WTC11 (cell line): ENCODE measurements at regions not wholly inside any gene's neighbourhood (a gene's known extent, or its start where the extent isn't known, plus 50 kb on each side); places are given as distances from the start of the nearest gene placed in this dataset.

ENCODE experiments used
- ATAC-seq: fragments of 200-7000 bp; cut with Tn5 transposase; 2 replicates; pipeline ENCODE4 v1.10.0; 2021; ENCODE audit warnings: mild to moderate bottlenecking, moderate library complexity
- CTCF ChIA-PET: fragments of 300-600 bp; sonication (Branson Sonifier 250); formaldehyde crosslinking; loops from one replicate; lab custom pipeline; 2021; ENCODE audit warnings: antibody characterized with exemption; lab: Charles Lee
- POLR2A ChIA-PET: fragments of 350-600 bp; sonication (Branson Sonifier 250); formaldehyde crosslinking; loops from one replicate; lab custom pipeline; 2021; ENCODE audit warnings: antibody characterized with exemption; lab: Charles Lee
- DNase-seq: peaks from one replicate; pipeline ENCODE4 v3.0.0; 2021; ENCODE audit warnings: low spot score
- H3K27ac Mint-ChIP-seq: 2 replicates; pipeline ENCODE4 v1.8.0; 2021; ENCODE audit warnings: mixed read lengths
- H3K27me3 Mint-ChIP-seq: 2 replicates; pipeline ENCODE4 v1.8.0; 2021; ENCODE audit warnings: low read depth, mild to moderate bottlenecking, moderate library complexity, mixed read lengths
- H3K36me3 Mint-ChIP-seq: 2 replicates; pipeline ENCODE4 v1.8.0; 2021; ENCODE audit warnings: mixed read lengths
- H3K4me1 Mint-ChIP-seq: 2 replicates; pipeline ENCODE4 v1.8.0; 2022; ENCODE audit warnings: mixed read lengths
- H3K4me3 Mint-ChIP-seq: 2 replicates; pipeline ENCODE4 v1.8.0; 2021; ENCODE audit warnings: mild to moderate bottlenecking, moderate library complexity, mixed read lengths
- H3K9me3 Mint-ChIP-seq: 2 replicates; pipeline ENCODE4 v1.8.0; 2021; ENCODE audit warnings: mixed read lengths
- CBFB ChIP-seq: sonication (generic); formaldehyde crosslinking; IDR thresholded peaks from 2 replicates; pipeline ENCODE4 v1.8.1; 2022; ENCODE audit warnings: mild to moderate bottlenecking, low read depth, missing genetic modification reagents
- CREB1 ChIP-seq: sonication (generic); formaldehyde crosslinking; IDR thresholded peaks from 2 replicates; pipeline ENCODE4 v1.8.0; 2023; ENCODE audit warnings: mild to moderate bottlenecking, missing genetic modification reagents
- ERG ChIP-seq: fragments of 250-450 bp; sonication (Bioruptor Pico); IDR thresholded peaks from 2 replicates; pipeline ENCODE4 v1.8.0; 2021; ENCODE audit warnings: mild to moderate bottlenecking
- IRF2 ChIP-seq: sonication (generic); formaldehyde crosslinking; IDR thresholded peaks from 2 replicates; pipeline ENCODE4 v1.8.0; 2022; ENCODE audit warnings: low read depth, missing genetic modification reagents, borderline replicate concordance
- JUN ChIP-seq: sonication (generic); formaldehyde crosslinking; IDR thresholded peaks from 2 replicates; pipeline ENCODE4 v1.8.0; 2023; ENCODE audit warnings: mild to moderate bottlenecking, missing genetic modification reagents
- KAT7 ChIP-seq: sonication (generic); formaldehyde crosslinking; IDR thresholded peaks from 2 replicates; pipeline ENCODE4 v1.8.1; 2023; ENCODE audit warnings: missing genetic modification reagents, mild to moderate bottlenecking, borderline replicate concordance
- MLX ChIP-seq: sonication (generic); formaldehyde crosslinking; IDR thresholded peaks from 2 replicates; pipeline ENCODE4 v1.8.1; 2023; ENCODE audit warnings: mild to moderate bottlenecking, missing genetic modification reagents, moderate library complexity
- NFE2L1 ChIP-seq: sonication (generic); formaldehyde crosslinking; IDR thresholded peaks from 2 replicates; pipeline ENCODE4 v1.8.1; 2023; ENCODE audit warnings: missing genetic modification reagents
- SP1 ChIP-seq: sonication (generic); formaldehyde crosslinking; conservative IDR thresholded peaks from 2 replicates; pipeline ENCODE4 v1.8.1; 2022; ENCODE audit warnings: missing genetic modification reagents
- USF1 ChIP-seq: sonication (generic); formaldehyde crosslinking; IDR thresholded peaks from 2 replicates; pipeline ENCODE4 v1.8.0; 2022; ENCODE audit warnings: mild to moderate bottlenecking, missing genetic modification reagents
- ZBTB43 ChIP-seq: sonication (generic); formaldehyde crosslinking; IDR thresholded peaks from 2 replicates; pipeline ENCODE4 v1.8.1; 2023; ENCODE audit warnings: mild to moderate bottlenecking, missing genetic modification reagents
- ZMAT4 ChIP-seq: fragments of 250-450 bp; sonication (Bioruptor Pico); IDR thresholded peaks from 2 replicates; pipeline ENCODE4 v1.9.0; 2021; ENCODE audit warnings: mild to moderate bottlenecking
- ZNF138 ChIP-seq: sonication (generic); formaldehyde crosslinking; conservative IDR thresholded peaks from 2 replicates; pipeline ENCODE4 v1.8.1; 2022; ENCODE audit warnings: mild to moderate bottlenecking, moderate library complexity, missing genetic modification reagents
- ZNF263 ChIP-seq: sonication (generic); formaldehyde crosslinking; IDR thresholded peaks from 2 replicates; pipeline ENCODE4 v1.8.1; 2022; ENCODE audit warnings: low read depth, mild to moderate bottlenecking, moderate library complexity, missing genetic modification reagents
- TF ChIP-seq, protein P1 (sequence below): sonication (generic); formaldehyde crosslinking; IDR thresholded peaks from 2 replicates; pipeline ENCODE4 v1.8.1; 2023; ENCODE audit warnings: mild to moderate bottlenecking, missing genetic modification reagents, borderline replicate concordance
- TF ChIP-seq, protein P2 (sequence below): fragments of 250-450 bp; sonication (Bioruptor Pico); IDR thresholded peaks from 2 replicates; pipeline ENCODE4 v1.9.0; 2021; ENCODE audit warnings: mild to moderate bottlenecking
- TF ChIP-seq, protein P3 (sequence below): sonication (generic); formaldehyde crosslinking; IDR thresholded peaks from 2 replicates; pipeline ENCODE4 v1.8.1; 2023; ENCODE audit warnings: mild to moderate bottlenecking, missing genetic modification reagents
- TF ChIP-seq, protein P4 (sequence below): fragments of 200-600 bp; IDR thresholded peaks from 2 replicates; pipeline ENCODE4 v1.8.0; 2022; ENCODE audit warnings: antibody characterized with exemption

GRCh38 chrY:17122166-17122565 lies 757.9 kb downstream of the CDY2B start (continued):
- TF ChIP-seq ZMAT4 = no peak

DNA sequence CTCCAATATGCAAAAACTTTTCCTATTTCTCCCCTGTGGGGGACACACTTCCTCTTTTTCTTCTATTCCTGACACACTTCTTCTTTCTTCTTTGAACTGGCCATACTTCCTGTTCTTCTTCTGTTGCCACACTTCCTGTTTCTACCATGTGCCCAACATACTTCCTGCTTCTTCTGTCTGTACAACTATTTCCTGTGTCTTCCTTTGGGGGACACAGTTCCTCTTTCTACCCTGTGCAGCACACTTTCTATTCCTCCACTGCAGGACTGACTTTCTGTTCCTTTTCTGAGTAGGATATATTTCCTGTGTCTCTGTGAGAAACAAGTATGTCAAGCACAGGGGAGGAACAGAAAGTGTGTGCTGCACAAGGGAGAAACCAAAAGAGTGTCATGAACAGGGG lies 794.7 kb downstream of the CDY2B start:
- ChIA-PET CTCF (no interaction called here), POLR2A (no interaction called here)
- Mint-ChIP-seq H3K4me1 (no peaks in the 10 kb centered on the region), H3K27me3 (no peaks in the 10 kb centered on the region), H3K9me3 (no peaks in the 10 kb centered on the region), H3K27ac (no peak overlapping the region), H3K4me3 (no peak overlapping the region), H3K36me3 (no peaks in the 10 kb centered on the region)
- DNase-seq = no peak
- TF ChIP-seq ZNF138 (CRISPR knock-in tag) (no peak), IRF2 (CRISPR knock-in tag) (no peak), ZBTB43 (no peak), MLX (CRISPR knock-in tag) (no peak), CBFB (no peak), ZNF263 (CRISPR knock-in tag) (no peak), USF1 (CRISPR knock-in tag) (no peak)
- TF ChIP-seq, protein P1, sequence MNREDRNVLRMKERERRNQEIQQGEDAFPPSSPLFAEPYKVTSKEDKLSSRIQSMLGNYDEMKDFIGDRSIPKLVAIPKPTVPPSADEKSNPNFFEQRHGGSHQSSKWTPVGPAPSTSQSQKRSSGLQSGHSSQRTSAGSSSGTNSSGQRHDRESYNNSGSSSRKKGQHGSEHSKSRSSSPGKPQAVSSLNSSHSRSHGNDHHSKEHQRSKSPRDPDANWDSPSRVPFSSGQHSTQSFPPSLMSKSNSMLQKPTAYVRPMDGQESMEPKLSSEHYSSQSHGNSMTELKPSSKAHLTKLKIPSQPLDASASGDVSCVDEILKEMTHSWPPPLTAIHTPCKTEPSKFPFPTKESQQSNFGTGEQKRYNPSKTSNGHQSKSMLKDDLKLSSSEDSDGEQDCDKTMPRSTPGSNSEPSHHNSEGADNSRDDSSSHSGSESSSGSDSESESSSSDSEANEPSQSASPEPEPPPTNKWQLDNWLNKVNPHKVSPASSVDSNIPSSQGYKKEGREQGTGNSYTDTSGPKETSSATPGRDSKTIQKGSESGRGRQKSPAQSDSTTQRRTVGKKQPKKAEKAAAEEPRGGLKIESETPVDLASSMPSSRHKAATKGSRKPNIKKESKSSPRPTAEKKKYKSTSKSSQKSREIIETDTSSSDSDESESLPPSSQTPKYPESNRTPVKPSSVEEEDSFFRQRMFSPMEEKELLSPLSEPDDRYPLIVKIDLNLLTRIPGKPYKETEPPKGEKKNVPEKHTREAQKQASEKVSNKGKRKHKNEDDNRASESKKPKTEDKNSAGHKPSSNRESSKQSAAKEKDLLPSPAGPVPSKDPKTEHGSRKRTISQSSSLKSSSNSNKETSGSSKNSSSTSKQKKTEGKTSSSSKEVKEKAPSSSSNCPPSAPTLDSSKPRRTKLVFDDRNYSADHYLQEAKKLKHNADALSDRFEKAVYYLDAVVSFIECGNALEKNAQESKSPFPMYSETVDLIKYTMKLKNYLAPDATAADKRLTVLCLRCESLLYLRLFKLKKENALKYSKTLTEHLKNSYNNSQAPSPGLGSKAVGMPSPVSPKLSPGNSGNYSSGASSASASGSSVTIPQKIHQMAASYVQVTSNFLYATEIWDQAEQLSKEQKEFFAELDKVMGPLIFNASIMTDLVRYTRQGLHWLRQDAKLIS (CRISPR knock-in tag) = no peak
- TF ChIP-seq, protein P2, sequence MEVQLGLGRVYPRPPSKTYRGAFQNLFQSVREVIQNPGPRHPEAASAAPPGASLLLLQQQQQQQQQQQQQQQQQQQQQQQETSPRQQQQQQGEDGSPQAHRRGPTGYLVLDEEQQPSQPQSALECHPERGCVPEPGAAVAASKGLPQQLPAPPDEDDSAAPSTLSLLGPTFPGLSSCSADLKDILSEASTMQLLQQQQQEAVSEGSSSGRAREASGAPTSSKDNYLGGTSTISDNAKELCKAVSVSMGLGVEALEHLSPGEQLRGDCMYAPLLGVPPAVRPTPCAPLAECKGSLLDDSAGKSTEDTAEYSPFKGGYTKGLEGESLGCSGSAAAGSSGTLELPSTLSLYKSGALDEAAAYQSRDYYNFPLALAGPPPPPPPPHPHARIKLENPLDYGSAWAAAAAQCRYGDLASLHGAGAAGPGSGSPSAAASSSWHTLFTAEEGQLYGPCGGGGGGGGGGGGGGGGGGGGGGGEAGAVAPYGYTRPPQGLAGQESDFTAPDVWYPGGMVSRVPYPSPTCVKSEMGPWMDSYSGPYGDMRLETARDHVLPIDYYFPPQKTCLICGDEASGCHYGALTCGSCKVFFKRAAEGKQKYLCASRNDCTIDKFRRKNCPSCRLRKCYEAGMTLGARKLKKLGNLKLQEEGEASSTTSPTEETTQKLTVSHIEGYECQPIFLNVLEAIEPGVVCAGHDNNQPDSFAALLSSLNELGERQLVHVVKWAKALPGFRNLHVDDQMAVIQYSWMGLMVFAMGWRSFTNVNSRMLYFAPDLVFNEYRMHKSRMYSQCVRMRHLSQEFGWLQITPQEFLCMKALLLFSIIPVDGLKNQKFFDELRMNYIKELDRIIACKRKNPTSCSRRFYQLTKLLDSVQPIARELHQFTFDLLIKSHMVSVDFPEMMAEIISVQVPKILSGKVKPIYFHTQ (CRISPR knock-in tag) = no peak
- TF ChIP-seq, protein P3, sequence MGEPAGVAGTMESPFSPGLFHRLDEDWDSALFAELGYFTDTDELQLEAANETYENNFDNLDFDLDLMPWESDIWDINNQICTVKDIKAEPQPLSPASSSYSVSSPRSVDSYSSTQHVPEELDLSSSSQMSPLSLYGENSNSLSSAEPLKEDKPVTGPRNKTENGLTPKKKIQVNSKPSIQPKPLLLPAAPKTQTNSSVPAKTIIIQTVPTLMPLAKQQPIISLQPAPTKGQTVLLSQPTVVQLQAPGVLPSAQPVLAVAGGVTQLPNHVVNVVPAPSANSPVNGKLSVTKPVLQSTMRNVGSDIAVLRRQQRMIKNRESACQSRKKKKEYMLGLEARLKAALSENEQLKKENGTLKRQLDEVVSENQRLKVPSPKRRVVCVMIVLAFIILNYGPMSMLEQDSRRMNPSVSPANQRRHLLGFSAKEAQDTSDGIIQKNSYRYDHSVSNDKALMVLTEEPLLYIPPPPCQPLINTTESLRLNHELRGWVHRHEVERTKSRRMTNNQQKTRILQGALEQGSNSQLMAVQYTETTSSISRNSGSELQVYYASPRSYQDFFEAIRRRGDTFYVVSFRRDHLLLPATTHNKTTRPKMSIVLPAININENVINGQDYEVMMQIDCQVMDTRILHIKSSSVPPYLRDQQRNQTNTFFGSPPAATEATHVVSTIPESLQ (CRISPR knock-in tag) = no peak
- ATAC-seq = no peak

- Mint-ChIP-seq H3K9me3 (peaks cover 40% of the 10 kb centered on the region), H3K27ac (no peak overlapping the region), H3K36me3 (peaks cover 26% of the 10 kb centered on the region), H3K27me3 (no peaks in the 10 kb centered on the region), H3K4me3 (no peak overlapping the region), H3K4me1 (no peaks in the 10 kb centered on the region)
- ChIA-PET POLR2A (no interaction called here), CTCF (no interaction called here)
- DNase-seq (no peak), ATAC-seq (no peak)
- no peak for TF ChIP-seq KAT7 (CRISPR knock-in tag)
- no peak for TF ChIP-seq SP1
- TF ChIP-seq ERG (CRISPR knock-in tag) = no peak
- no peak for TF ChIP-seq JUN (CRISPR knock-in tag)
- no peak for TF ChIP-seq NFE2L1 (CRISPR knock-in tag)
- no peak for TF ChIP-seq CREB1 (CRISPR knock-in tag)
- TF ChIP-seq, protein P4, sequence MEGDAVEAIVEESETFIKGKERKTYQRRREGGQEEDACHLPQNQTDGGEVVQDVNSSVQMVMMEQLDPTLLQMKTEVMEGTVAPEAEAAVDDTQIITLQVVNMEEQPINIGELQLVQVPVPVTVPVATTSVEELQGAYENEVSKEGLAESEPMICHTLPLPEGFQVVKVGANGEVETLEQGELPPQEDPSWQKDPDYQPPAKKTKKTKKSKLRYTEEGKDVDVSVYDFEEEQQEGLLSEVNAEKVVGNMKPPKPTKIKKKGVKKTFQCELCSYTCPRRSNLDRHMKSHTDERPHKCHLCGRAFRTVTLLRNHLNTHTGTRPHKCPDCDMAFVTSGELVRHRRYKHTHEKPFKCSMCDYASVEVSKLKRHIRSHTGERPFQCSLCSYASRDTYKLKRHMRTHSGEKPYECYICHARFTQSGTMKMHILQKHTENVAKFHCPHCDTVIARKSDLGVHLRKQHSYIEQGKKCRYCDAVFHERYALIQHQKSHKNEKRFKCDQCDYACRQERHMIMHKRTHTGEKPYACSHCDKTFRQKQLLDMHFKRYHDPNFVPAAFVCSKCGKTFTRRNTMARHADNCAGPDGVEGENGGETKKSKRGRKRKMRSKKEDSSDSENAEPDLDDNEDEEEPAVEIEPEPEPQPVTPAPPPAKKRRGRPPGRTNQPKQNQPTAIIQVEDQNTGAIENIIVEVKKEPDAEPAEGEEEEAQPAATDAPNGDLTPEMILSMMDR = no peak
These were observed 800.1 kb downstream of the CDY2B start for GRCh38 chrY:17079887-17080286.
